IMR-90 (cell line): ENCODE measurements at regions not wholly inside any gene's neighbourhood (a gene's known extent, or its start where the extent isn't known, plus 50 kb on each side); places are given as distances from the start of the nearest gene placed in this dataset.

Source experiments
- ATAC-seq: fragments of 200-7000 bp; cut with Tn5 transposase; 2 replicates; pipeline ENCODE4 v1.9.1; 2020; ENCODE audit warnings: low read depth, mild to moderate bottlenecking, moderate library complexity
- BruUV-seq: library from RNA; stranded (reverse); fragments of 400-500 nt; replicated peaks from 2 replicates; lab custom pipeline; 2021; lab: Mats Ljungman, UMichigan
- CTCF ChIA-PET: fragments of 300-600 bp; formaldehyde crosslinking; extraction: SDS; loops from one replicate; lab custom pipeline; 2021; ENCODE audit warnings: antibody characterized with exemption; lab: Yijun Ruan, JAX
- POLR2A ChIA-PET: fragments of 300-600 bp; sonication (Branson Sonifier 250); formaldehyde crosslinking; loops from one replicate; lab custom pipeline; 2022; ENCODE audit warnings: antibody characterized with exemption; ENCODE audit not compliant: unreplicated experiment; lab: Charles Lee
- DNase-seq: peaks from one replicate; pipeline ENCODE4 v3.0.0; 2013
- H2AFZ ChIP-seq: replicated peaks from 2 replicates; pipeline ENCODE3; 2013; ENCODE audit warnings: low read length, mild to moderate bottlenecking; ENCODE audit not compliant: poor library complexity
- H2AK5ac ChIP-seq: 2 replicates; pipeline ENCODE4 v1.6.1; 2013; ENCODE audit warnings: low read depth, low read length, inconsistent platforms
- H2AK9ac ChIP-seq: replicated peaks from 2 replicates; pipeline ENCODE3; 2013; ENCODE audit warnings: mild to moderate bottlenecking, low read depth, low read length, moderate library complexity; ENCODE audit not compliant: poor library complexity
- H2BK120ac ChIP-seq: 2 replicates; pipeline ENCODE4 v1.6.1; 2013; ENCODE audit warnings: low read depth, low read length, inconsistent platforms
- H2BK15ac ChIP-seq: 3 replicates; pipeline ENCODE4 v1.6.1; 2013; ENCODE audit warnings: low read depth, low read length, inconsistent platforms
- H2BK20ac ChIP-seq: 2 replicates; pipeline ENCODE4 v1.6.1; 2013; ENCODE audit warnings: low read depth, mild to moderate bottlenecking, inconsistent platforms, low read length, moderate library complexity
- H2BK5ac ChIP-seq: 2 replicates; pipeline ENCODE4 v1.6.1; 2013; ENCODE audit warnings: mild to moderate bottlenecking, low read depth, low read length, inconsistent platforms; ENCODE audit not compliant: poor library complexity, severe bottlenecking
- H3K14ac ChIP-seq: replicated peaks from 2 replicates; pipeline ENCODE4 v1.6.1; 2013; ENCODE audit warnings: low read depth, low read length, inconsistent platforms
- H3K18ac ChIP-seq: 2 replicates; pipeline ENCODE4 v1.6.1; 2013; ENCODE audit warnings: low read depth, low read length, control low read depth
- H3K23ac ChIP-seq: 2 replicates; pipeline ENCODE4 v1.6.1; 2013; ENCODE audit warnings: low read depth, low read length, inconsistent platforms
- H3K27ac ChIP-seq: 2 replicates; pipeline ENCODE4 v1.5.1; 2013; ENCODE audit warnings: mild to moderate bottlenecking, control low read depth, low read length; ENCODE audit not compliant: insufficient read depth
- H3K27me3 ChIP-seq: 2 replicates; pipeline ENCODE4 v1.6.1; 2013; ENCODE audit warnings: low read length; ENCODE audit not compliant: control insufficient read depth, insufficient read depth
- H3K36me3 ChIP-seq: 2 replicates; pipeline ENCODE4 v1.6.1; 2013; ENCODE audit warnings: low read length, mixed read lengths; ENCODE audit not compliant: control insufficient read depth, insufficient read depth
- H3K4ac ChIP-seq: 2 replicates; pipeline ENCODE4 v1.6.1; 2013; ENCODE audit warnings: low read depth, low read length, inconsistent platforms
- H3K4me1 ChIP-seq: 2 replicates; pipeline ENCODE4 v1.6.1; 2013; ENCODE audit warnings: low read length, mixed read lengths; ENCODE audit not compliant: control insufficient read depth, insufficient read depth
- H3K4me2 ChIP-seq: 2 replicates; pipeline ENCODE4 v1.6.1; 2013; ENCODE audit warnings: low read depth, mild to moderate bottlenecking, control low read depth, low read length, moderate library complexity
- H3K4me3 ChIP-seq: 2 replicates; pipeline ENCODE4 v1.5.1; 2013; ENCODE audit warnings: low read depth, mild to moderate bottlenecking, control low read depth, low read length, moderate library complexity; ENCODE audit not compliant: insufficient read depth
- H3K56ac ChIP-seq: 2 replicates; pipeline ENCODE4 v1.6.1; 2013; ENCODE audit warnings: low read length, inconsistent platforms; ENCODE audit not compliant: insufficient read depth; ENCODE audit errors: extremely low read depth
- H3K79me1 ChIP-seq, 2 experiments: 2 replicates each; pipeline ENCODE4 v1.6.1; 2013; ENCODE audit warnings: low read length in 2 of 2, inconsistent platforms in 1 of 2, low read depth in 1 of 2
- H3K9ac ChIP-seq: 2 replicates; pipeline ENCODE4 v1.6.1; 2013; ENCODE audit warnings: low read depth, low read length, control low read depth
- H3K9me1 ChIP-seq: 2 replicates; pipeline ENCODE4 v1.6.1; 2013; ENCODE audit warnings: low read length, inconsistent platforms; ENCODE audit not compliant: insufficient read depth
- H3K9me3 ChIP-seq: 2 replicates; pipeline ENCODE4 v1.6.1; 2013; ENCODE audit warnings: low read length; ENCODE audit not compliant: control insufficient read depth, insufficient read depth
- H4K20me1 ChIP-seq: 2 replicates; pipeline ENCODE4 v1.6.1; 2013; ENCODE audit warnings: low read length, inconsistent platforms; ENCODE audit not compliant: insufficient read depth
- H4K5ac ChIP-seq: 2 replicates; pipeline ENCODE4 v1.6.1; 2013; ENCODE audit warnings: mild to moderate bottlenecking, low read depth, low read length, control low read depth
- H4K8ac ChIP-seq, 2 experiments: 2 replicates each; pipeline ENCODE4 v1.6.1; 2013; ENCODE audit warnings: low read depth in 2 of 2, low read length in 2 of 2, control low read depth in 1 of 2, inconsistent platforms in 1 of 2
- H4K91ac ChIP-seq: 2 replicates; pipeline ENCODE4 v1.6.1; 2013; ENCODE audit warnings: low read depth, low read length, inconsistent platforms; ENCODE audit not compliant: insufficient read depth
- BHLHE40 ChIP-seq: fragments of 150-350 bp; IDR thresholded peaks from 2 replicates; pipeline ENCODE4 v1.6.1; 2016; ENCODE audit warnings: mild to moderate bottlenecking, low read depth, low read length
- CEBPB ChIP-seq: IDR thresholded peaks from 2 replicates; pipeline ENCODE4 v1.6.1; 2012; ENCODE audit warnings: low read depth, low read length, improper control_type of control experiment
- CHD1 ChIP-seq: IDR thresholded peaks from 2 replicates; pipeline ENCODE4 v1.6.1; 2012; ENCODE audit warnings: low read depth, low read length, improper control_type of control experiment
- CTCF ChIP-seq: conservative IDR thresholded peaks from 2 replicates; pipeline ENCODE4 v1.5.1; 2012; ENCODE audit warnings: mild to moderate bottlenecking, low read depth, low read length, improper control_type of control experiment
- FOS ChIP-seq: fragments of 150-350 bp; IDR thresholded peaks from 2 replicates; pipeline ENCODE4 v1.6.1; 2016; ENCODE audit warnings: low read depth, low read length
- MAFK ChIP-seq: IDR thresholded peaks from 2 replicates; pipeline ENCODE4 v1.6.1; 2012; ENCODE audit warnings: low read depth, low read length, improper control_type of control experiment
- MAZ ChIP-seq: IDR thresholded peaks from 2 replicates; pipeline ENCODE4 v1.6.1; 2012; ENCODE audit warnings: low read depth, mild to moderate bottlenecking, low read length, improper control_type of control experiment, moderate library complexity, borderline replicate concordance
- MXI1 ChIP-seq: IDR thresholded peaks from 2 replicates; pipeline ENCODE4 v1.6.1; 2012; ENCODE audit warnings: low read depth, mild to moderate bottlenecking, low read length, moderate library complexity, borderline replicate concordance
- NFE2L2 ChIP-seq: fragments of 150-350 bp; IDR thresholded peaks from 2 replicates; pipeline ENCODE4 v1.6.1; 2016; ENCODE audit warnings: low read depth, mild to moderate bottlenecking, low read length
- RAD21 ChIP-seq: IDR thresholded peaks from 2 replicates; pipeline ENCODE4 v1.6.1; 2012; ENCODE audit warnings: low read length, improper control_type of control experiment
- SMC3 ChIP-seq: fragments of 150-350 bp; IDR thresholded peaks from 2 replicates; pipeline ENCODE4 v1.6.1; 2016; ENCODE audit warnings: low read depth, mild to moderate bottlenecking, antibody characterized with exemption, low read length, moderate library complexity
- USF2 ChIP-seq: fragments of 150-350 bp; IDR thresholded peaks from 2 replicates; pipeline ENCODE4 v1.6.1; 2017; ENCODE audit warnings: mild to moderate bottlenecking, antibody characterized with exemption, low read length, low read depth
- WGBS, 2 experiments: methylation state at CpG; one replicate each; pipeline versions ENCODE4 v1.1.5 to v1.1.7; 2013; ENCODE audit warnings: missing lambda C conversion rate in 2 of 2; ENCODE audit not compliant: insufficient read length in 1 of 2; ENCODE audit errors: extremely low coverage in 2 of 2; 5-methylcytosine and 5-hydroxymethylcytosine counted together
- dilution Hi-C: fragments of 300-500 bp; cut with HindIII; formaldehyde crosslinking; loops from one replicate; pipeline ENCODE4 v1.14.3; 2018; ENCODE audit warnings: low sequenced_read_pairs; ENCODE audit not compliant: unreplicated experiment
- in situ Hi-C: fragments of 300-500 bp; cut with MboI; formaldehyde crosslinking; loops from 3 replicates; pipeline ENCODE4 v1.14.3; 2019; ENCODE audit warnings: low sequenced_read_pairs, inconsistent platforms, mixed read lengths
- intact Hi-C: fragments of 100-400 bp; cut with micrococcal nuclease; formaldehyde crosslinking; loops from 2 replicates; pipeline ENCODE4 v1.10.0; 2022
- TF ChIP-seq, protein P1 (sequence below): fragments of 150-350 bp; IDR thresholded peaks from 2 replicates; pipeline ENCODE4 v1.6.1; 2016; ENCODE audit warnings: low read depth, mild to moderate bottlenecking, low read length, moderate library complexity, borderline replicate concordance

- no peak overlapping the region for H3K9ac ChIP-seq
- no peak overlapping the region for H3K18ac ChIP-seq
- H4K8ac ChIP-seq, result no peak overlapping the region
- no TSS peak for BruUV-seq
- H3K27ac ChIP-seq, result no peak overlapping the region
- H3K4ac ChIP-seq, result no peak overlapping the region
- H3K14ac ChIP-seq, result no peak overlapping the region
- H2AK9ac ChIP-seq, result no peak overlapping the region
- ChIA-PET CTCF (no interaction called here), POLR2A (no interaction called here)
- in situ Hi-C loops, result no loop called here
- H3K56ac ChIP-seq, result no peak overlapping the region
- H2AK5ac ChIP-seq, result no peak overlapping the region
- H4K20me1 ChIP-seq, result no peaks in the 10 kb centered on the region
- no peaks in the 10 kb centered on the region for H3K36me3 ChIP-seq
- no peaks in the 10 kb centered on the region for H3K4me1 ChIP-seq
- no peak overlapping the region for H2BK120ac ChIP-seq
- H3K23ac ChIP-seq, result no peak overlapping the region
- WGBS, 2 experiments, result no CpG with 5 or more reads among the region's 1 CpG
- H4K91ac ChIP-seq, result no peak overlapping the region
- no peak overlapping the region for H2BK5ac ChIP-seq
- H3K4me2 ChIP-seq, result no peak overlapping the region
- no peaks in the 10 kb centered on the region for H3K79me1 ChIP-seq
- DNase-seq (peak; percentile 12), ATAC-seq (no peak)
- dilution Hi-C loops, result no loop called here
- H3K9me3 ChIP-seq, result no peaks in the 10 kb centered on the region
- intact Hi-C loops, result no loop called here
- H4K5ac ChIP-seq, result no peak overlapping the region
- TF ChIP-seq NFE2L2 (no peak), CEBPB (no peak), MXI1 (no peak), BHLHE40 (no peak), USF2 (no peak), FOS (no peak), MAFK (no peak), CHD1 (no peak), MAZ (no peak), RAD21 (no peak), CTCF (no peak), SMC3 (no peak)
- TF ChIP-seq, protein P1, sequence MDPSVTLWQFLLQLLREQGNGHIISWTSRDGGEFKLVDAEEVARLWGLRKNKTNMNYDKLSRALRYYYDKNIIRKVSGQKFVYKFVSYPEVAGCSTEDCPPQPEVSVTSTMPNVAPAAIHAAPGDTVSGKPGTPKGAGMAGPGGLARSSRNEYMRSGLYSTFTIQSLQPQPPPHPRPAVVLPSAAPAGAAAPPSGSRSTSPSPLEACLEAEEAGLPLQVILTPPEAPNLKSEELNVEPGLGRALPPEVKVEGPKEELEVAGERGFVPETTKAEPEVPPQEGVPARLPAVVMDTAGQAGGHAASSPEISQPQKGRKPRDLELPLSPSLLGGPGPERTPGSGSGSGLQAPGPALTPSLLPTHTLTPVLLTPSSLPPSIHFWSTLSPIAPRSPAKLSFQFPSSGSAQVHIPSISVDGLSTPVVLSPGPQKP, result no peak
- H3K4me3 ChIP-seq, result no peak overlapping the region
- no peak overlapping the region for H2BK20ac ChIP-seq
- no peaks in the 10 kb centered on the region for H3K9me1 ChIP-seq
- no peak overlapping the region for H2AFZ ChIP-seq
- no peaks in the 10 kb centered on the region for H3K27me3 ChIP-seq
- no peak overlapping the region for H2BK15ac ChIP-seq
Measured at GRCh38 chr3:144045766-144046165, 74.1 kb downstream of the DIPK2A start.
